ENCODE measurements at regions not wholly inside any gene's neighbourhood (a gene's known extent, or its start where the extent isn't known, plus 50 kb on each side); places are given as distances from the start of the nearest gene placed in this dataset.

DNA sequence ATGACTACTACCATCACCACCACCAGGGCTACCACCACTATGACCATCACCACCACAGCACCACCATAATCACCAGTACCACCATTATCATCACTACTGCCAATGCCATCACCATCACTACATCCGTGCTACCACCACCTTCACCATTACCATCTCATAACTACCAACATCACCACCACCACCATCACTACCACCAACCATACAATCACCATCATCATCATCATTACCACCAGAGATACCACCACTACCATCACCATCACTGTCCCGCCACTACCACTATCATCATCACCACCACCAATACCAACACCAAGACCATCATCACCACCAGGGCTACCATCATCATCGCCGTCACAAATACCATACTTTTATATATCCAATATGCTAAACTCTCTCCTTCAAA is 369.6 kb upstream of the DYNLRB2 start:
- DNase-seq = no peak

DNA sequence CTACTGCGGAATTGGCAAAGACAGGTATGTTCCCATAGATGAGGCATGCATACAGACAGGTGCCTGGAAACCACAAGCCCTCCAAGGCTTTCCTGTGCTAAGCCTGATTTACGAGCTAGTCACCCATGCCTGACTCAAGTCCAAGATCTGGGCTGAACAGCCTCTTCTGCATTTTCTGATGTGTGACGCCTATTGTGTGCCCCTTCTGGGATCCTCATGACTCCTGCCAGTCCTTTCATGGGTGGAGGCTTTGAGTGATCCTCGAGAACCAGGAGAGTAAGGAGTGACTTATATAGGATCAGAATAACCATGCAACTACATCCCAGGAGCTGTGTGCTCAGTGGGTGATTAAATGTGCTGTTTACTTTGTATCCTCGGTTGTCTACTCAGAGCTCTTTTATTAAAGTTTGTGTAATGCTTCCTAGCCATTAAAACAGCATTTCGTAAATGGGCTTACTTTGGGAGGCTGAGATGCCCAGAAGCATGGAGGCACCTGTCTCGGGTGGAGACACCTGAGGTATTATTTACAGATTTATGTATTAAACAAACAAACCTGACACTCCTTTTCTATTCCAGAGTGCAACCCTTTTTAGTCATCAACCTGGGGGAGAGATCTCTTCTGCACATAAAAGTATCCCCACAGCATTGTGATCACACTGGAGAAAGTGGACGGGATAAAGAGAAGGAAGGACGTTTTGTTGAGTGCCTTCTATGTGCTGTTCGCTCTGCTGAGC is 373.0 kb upstream of the DYNLRB2 start:
- DNase-seq = no peak

DNA sequence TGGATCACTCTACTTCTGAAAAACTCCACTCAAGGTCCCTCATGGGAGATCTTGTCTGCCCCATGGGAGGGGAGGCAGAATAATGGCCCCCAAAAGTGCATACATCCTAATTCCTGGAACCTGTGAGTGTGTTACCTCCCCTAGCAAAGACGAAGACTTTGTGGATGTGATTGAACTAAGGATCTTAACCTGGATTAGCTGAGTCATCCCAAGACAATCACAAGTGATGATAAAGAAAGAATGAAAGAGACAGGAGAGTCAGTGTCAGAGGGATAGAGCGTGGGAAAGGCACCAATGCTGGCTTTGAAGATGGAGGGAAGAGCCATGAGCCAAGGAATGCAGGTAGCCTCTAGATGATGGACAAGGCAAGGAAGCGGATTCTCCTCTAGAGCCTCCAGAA is 374.7 kb upstream of the DYNLRB2 start:
- DNase-seq = no peak

DNA sequence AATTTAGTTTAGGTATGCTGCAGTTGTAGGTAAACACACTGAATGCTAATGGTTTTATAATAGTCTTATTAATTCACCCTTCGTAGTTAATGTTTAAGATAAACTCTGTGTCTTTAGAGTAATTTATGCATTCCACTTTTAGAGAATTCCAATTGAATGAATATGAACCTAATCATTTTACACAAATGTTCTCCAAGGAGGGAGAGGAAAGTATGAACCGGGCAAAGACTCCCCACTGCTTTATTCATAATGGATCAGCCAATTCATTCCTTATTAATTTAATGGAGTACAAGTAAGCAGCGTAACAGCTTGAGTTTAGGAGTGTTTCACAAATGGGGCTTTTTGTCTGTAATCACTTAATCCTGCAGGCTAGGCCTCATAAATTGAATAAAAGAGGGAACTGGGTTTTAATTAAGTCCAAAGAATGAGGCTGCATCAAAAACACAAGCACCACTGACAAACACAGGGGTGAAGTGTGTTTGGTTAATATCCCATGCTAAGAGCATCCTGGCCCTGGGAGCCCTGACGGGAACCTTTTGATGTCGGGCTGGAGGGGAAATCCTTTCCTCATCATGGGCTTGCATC is 375.7 kb upstream of the DYNLRB2 start:
- no peak for DNase-seq

DNA sequence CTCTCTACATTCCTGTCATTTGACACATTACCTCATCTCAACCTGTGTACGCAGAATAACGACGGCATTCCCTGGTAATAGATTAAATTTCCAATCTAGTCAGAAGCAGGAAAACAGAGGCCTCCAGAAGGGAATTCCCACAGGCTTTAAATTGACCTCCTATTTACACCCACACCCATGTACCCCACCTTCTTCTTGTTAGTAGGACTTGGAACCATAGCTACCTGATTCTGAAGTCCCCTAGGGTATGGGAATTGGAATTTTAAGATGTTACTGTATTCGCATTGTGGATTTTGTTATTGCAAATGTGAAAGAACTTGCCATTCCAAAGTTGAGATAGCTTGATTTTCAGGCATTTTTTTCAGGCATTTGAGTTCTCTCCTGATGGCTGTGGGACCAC is 377.5 kb upstream of the DYNLRB2 start:
- DNase-seq = no peak

DNA sequence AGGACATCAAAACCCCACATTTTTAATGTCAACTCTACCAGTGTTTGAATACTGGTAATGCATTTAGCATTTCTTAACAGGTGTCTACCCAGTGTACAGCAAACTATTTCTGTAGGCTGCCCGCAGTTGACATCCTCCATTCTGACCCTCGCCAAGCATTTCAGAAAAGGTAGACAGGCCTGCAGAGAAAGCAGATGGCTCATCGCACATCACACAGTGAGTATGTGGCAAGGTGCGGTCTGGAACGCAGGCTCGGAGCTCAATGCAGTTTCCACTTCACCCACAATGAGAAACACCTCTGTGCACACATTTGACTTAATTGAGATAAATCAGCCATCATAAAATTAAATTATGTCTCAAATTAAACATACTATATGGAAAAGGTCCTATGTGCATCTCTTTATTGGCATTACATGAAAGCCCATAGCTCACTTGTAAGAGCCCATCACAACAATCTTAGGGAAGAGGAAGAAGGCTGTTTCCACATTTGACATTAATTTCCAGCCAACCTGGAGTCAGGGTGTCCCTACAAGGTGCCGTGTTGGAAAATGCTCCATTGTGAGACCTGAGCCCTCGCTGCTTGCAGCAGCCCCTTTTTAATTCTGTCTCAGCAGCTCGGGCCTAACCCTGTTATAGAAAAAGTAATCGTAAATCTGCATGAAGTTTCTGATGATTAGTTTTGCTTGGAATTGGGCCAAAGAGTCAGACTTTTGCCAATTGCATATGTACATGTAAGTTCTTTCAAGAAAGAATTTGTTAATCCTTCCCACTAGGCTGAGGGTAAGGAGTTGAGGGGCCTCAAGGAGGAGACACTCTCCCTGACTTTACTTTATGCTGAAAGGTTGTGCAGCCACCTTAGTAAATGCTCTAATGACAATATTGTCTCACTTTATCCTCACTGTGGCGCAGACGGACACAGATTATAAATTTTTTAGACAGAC is 378.7 kb upstream of the DYNLRB2 start:
- DNase-seq = no peak

DNA sequence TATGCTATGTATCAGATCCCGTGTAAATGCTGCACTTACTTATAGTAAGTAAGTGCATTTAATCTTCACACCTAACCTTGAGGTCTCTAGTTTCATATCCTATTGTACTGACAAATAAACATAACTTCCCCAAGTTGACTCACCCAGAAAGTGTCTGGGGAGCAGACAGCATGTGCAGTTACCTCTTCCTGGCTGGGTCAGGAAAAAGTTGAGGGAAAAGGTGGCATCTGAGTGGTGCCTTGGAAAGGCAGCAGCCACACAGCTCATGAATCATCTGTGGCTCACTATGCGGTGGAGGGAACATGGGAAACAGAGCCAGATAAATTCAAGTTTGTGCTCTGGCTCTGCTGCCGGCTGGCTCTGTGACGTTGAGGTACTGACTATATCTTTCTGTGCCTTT is 382.0 kb upstream of the DYNLRB2 start:
- no peak for DNase-seq

DNA sequence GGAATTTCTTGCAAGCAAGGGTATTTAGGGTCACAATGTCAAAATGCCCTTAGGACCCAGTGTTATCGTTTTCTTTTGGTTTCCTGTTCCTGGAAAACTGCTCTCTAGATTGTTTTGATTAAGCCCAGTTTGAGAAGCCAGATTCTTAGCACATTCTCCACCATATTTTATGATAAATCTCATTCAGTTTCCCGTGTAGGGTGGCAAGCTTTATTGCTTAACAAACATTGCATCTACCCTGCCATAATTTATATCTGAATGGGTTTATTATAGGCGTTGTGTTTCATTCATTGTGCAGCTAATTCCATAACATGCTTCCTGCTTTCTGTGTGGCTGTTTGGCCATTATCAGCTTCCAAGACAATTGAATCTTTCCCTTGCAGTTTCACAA is 389.1 kb upstream of the DYNLRB2 start:
- no peak for DNase-seq

DNA sequence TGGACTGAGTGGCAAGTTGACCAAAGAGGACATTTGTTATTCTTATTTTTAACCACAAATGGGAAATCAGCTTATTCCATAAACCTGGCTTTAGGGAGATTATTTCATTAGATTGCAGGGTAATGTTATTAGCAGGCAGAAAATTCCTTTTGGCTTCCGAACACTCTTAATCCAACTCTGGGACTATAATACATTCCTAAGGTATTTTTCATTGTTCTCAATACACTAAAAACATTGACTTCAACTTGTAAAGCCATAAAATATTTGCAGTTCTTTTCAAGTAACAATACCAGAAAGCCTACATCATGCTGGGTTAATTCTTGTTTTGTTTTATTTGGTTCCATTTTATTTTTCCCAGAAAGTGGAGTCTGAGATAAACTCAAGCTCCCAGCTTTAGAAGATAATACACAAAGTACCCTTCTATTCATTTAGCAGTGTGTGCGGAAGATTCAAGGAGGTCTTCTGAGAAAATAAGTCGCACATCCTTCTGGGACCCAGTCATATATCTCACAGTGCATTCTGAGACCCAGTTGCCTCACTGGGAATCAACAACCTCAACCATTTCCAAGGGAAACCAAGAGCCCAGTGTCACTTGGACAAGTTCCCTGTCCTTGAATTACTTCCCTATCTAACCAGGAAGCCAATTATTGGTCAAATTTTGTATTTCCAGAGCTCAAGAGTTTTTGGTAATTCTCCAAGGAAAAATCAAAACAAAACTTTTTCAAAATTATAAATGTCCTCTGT is 389.6 kb upstream of the DYNLRB2 start:
- DNase-seq = no peak

DNA sequence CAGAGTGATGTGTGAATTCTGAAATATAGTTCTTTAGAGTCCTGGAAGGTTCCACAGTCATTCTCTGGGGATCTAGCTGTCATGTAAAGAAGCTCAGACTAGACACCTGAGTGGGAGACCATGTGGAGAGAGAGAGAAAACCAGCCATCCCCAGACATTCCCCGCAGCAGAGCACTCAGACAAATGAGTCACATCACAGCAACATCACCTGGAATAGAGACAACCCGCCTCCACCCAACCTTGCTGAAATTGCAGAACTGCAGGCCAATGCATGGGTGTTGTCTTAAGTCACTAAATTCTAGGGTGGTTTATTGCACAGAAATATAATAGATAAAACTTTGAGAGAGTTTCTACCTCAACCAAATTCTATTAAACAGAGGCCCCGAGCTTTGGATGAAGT is 392.0 kb upstream of the DYNLRB2 start:
- no peak for DNase-seq

DNA sequence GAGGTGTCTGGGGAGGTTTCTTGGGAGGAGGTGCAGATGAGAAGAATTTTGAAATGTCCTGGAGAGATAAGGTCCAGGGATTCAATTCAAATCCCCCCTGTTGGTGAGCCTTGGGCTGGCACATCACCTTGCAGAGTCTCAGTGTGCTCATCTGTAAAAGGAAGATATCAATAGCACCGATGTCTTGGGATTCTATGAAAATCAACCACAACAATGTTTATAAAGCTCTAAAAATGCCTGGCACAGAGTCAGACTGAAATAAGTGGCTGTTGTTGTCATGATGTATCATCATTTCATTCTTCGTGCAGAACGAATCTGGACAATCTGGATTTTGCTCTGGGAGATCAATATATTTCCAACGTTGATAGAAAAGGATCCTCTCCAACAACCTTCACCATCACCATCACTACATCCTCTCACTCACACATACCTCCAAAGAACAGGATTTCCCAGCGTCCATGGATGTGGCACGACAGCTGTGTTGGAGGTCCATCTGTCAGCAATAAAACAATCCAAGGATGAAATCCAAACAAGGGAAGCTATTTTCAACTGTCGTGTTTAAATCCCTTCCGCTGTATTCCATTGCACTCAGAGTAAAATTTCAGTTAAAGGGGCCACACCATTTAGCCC is 393.7 kb upstream of the DYNLRB2 start:
- no peak for DNase-seq

DNA sequence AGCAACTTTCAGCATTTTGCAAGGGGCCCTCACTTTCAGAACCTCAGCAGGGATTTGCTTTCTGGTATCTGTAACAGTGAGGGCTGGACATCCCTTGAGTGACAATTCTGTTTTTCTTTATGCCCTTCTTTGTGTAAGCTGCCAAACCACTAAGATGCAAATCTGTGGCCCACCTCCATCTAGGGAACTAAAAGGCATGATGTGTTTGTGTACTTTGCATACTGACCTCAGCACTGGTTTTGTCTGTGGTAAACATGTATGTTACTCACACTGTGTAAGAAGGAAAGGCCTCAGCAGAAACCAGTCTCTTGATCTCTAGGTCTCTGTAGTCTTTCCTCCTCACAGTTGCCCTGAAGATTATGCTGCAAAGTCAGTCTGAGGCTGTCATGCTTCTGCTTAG is 396.6 kb upstream of the DYNLRB2 start:
- DNase-seq = no peak

DNA sequence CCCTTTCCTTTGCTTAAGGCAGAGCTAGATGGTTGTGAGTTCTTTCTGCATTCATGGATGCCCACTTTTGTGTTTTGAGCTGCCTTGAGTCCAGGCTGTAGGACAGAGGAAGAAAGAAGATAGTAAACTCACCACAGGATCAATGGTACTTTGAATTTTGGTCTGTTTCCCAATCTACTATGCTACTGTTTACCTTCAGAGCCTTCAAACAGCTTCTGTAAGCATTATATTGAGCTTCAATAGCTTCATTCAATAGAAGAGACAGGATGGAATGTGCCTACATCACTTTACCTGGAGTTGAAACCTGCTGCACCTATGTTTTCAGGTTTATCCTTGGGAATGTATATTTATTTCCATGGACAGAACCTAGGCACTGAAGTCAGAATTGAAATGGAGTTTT is 397.9 kb upstream of the DYNLRB2 start:
- DNase-seq = no peak

DNA sequence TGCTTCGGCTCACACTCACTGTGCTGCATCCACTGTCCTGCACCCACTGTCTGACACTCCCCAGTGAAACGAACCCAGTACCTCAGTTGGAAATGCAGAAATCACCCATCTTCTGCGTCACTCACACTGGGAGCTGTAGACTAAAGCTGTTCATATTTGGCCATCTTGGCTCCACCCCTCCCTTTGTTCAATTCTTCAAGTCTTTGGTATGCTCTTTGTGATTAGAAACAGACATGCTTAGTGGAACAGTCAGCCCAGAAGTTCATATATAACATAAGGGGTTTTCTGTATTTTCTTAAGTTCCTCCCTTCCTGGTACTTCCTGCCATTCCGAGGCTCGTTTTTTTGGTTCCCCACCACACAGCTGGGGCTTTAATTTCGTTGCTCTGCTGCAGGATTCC is 398.5 kb upstream of the DYNLRB2 start:
- no peak for DNase-seq

DNA sequence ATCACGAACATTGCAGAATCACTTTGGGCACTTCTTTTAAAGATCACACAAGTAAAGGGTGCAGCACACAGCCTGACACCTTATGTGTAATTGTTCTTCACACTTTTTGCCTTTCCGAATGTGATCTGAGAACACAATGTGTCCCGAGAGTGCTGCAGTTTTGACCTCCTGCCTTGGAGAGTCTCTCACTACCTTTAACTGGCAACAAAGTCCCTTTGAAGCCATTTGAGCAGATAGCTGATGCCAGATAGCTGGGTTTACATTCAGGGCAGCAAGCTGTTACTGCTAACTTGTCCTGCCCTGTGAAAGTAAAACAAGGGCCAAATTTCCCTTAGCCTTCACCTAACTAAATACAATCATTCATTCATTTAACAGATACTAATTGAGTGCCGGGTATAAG is 411.0 kb upstream of the DYNLRB2 start:
- no peak for DNase-seq

DNA sequence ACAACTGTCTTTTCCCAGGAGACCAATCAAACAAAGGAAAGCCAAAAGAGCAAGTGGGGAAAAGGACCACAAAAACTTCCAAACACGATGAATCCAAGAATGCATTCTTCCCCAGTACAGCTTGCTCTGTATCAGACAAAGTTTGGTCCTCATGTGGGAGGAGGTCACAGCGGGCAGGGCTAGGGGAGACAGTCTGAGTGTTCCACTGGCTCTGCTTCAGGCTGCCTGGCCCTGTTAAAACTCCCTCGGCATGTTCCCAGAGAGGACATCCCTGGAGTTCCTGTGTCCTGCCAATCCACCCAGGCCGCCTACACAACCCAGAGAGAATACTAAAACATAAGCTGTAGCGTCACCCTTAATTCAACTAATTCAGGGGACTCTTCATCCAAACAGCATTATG is 415.1 kb upstream of the DYNLRB2 start:
- DNase-seq = no peak

DNA sequence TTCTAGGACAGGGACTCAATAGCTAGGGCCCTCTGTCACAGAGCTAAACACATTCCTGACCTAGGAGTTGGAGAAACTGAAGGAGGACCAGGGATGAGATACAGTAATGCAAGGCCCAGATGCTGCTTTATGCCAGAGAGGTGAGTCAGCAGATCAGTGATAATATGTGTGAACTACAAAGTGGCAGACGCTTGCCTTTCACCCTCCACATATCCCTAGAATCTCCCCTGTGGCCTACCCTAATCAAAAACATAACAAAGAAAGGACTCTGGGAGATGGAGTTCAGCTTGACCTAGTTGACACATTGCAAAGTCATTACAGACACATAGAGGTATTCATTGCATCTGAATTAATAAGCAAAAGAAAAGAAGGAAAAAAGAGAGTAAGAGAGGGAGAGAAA is 417.6 kb upstream of the DYNLRB2 start:
- DNase-seq = no peak

DNA sequence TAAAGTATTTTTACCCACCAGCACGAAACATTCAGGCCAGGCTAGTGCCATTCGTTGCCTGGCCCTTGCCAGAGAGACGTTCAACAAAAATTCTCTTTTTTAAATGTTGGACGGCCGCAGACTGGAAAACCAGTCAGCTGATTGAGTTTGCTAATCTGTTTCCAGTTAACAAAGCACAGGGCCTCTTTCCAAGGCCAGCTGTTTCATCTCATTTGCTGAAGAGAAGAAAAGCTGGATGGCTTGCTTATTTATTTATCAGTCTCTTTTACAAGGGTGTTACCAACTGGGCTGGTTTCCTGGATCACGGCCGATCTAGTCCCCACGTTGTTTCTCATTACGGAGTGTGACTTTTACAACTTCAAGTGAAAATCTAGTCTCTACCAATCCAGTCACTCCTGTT is 418.7 kb upstream of the DYNLRB2 start:
- no peak for DNase-seq

DNA sequence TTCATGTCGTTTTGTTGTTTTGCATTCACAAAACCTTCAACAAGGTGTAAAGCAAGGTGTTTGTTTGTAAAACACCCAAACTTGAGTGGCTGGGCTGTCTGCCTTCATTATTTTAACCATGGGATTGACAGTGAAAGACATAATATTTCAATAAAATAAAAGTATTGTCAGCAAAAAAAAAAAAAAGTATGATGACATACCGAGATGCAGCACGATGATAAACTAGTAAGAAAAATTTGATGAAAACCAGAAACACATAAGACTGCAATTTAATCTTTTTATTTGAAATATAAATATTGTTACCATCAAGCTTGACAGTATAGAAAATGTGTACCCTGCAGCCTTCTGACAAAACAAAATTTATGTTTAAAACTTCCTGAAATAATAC is 419.3 kb upstream of the DYNLRB2 start:
- no peak for DNase-seq

DNA sequence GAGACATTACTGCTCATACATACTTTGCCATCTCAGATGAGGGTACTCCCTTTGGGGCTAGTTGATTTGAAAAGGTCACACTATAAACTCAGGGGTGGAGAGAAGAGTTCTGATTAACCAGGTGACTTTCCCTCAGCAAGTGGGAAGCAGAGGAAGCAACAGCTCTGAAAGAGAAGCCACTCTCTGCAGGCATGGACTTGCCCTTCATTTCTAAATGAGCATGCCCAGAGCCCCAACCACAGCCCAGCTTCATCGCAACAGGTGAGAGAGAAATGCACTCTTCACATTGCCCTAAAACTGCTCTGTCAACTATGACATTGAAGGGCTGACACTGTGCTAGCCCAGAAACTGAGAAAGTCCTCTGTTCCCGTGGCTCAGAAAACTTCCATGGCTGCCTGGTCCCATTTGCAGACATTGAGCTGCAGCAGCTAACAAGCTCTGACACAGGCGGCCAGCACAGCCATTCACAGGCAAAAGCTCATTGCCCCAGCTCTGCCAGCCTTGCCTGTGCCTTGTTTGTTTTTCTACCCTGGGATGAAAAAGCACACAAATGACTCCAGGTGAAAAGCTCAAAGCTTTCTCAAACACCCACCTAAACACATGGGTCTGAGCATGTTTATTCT is 419.8 kb upstream of the DYNLRB2 start:
- DNase-seq = no peak

DNA sequence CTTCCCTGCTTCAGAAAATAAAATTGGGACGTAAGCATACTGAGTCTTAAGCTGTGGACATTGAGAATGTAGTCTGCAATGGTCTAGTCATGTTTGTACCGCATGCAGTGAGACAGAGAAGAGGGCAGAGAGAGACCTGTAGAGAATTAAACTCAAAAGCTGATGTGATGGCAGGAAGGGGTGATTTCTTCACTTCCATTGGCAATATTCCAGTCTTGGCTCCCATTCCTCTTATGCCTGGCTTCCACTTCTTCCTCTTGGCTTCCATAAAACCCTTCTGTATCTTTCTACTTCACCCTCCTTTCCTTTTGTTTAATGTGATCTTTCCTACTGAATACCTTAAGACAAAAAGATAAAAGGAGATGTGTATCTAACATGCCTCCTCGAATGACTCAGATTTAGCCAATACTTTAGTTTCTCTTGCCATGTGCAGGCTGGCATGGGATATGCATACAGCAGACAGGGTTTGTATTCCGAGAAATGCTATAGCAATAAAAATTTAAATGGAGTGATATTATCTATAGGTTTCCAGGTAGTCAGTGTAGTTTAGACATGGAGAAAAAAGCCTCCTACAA is 423.1 kb upstream of the DYNLRB2 start:
- DNase-seq = no peak

DNA sequence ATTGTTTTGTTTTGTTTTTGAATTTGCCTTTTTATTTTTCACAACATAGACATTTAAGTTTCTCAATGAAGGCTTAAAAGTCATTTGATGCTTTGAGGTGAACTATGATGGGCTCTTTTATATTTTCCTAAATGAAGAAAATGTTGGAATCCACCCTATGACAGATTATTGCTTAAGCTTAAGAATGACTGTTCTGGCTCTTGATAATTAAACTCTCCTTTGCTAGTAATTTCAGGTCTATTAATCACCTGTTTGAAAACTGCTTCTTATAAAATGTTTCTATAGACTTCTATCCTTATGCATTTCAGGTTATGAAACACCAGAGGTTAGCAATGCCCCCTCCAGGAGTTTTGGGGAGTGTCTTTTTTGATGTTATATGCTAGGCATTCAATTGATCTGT is 424.1 kb upstream of the DYNLRB2 start:
- DNase-seq = no peak

Data from stimulated activated CD4-positive, alpha-beta T cell treated with anti-CD3 and anti-CD28 coated beads, Interleukin-2, amount 100 ng/mL, for 48 hours (primary cell).